NCI-H2107 (cell line): ENCODE measurements at regions not wholly inside any gene's neighbourhood (a gene's known extent, or its start where the extent isn't known, plus 50 kb on each side); places are given as distances from the start of the nearest gene placed in this dataset.

Experiments
- DNase-seq: peaks from one replicate; lab custom pipeline; 2025; lab: John Stamatoyannopoulos, UW

- no peak for DNase-seq
Observed at GRCh38 chr9:21668516-21668915, 133.9 kb upstream of the MTAP start.

GRCh38 chr9:21669701-21670100 lies 132.7 kb upstream of the MTAP start:
- no peak for DNase-seq

GRCh38 chr9:21670374-21670773 lies 132.1 kb upstream of the MTAP start:
- DNase-seq, result no peak

- DNase-seq, result no peak
Observed at GRCh38 chr9:21672140-21672539, 130.3 kb upstream of the MTAP start.

- DNase-seq, result no peak
Observed at GRCh38 chr9:21672761-21673160, 129.7 kb upstream of the MTAP start.

- DNase-seq, result no peak
Observed at GRCh38 chr9:21674894-21675293, 127.5 kb upstream of the MTAP start.

- no peak for DNase-seq
Observed at GRCh38 chr9:21677387-21677786, 125.0 kb upstream of the MTAP start.

- DNase-seq, result no peak
Observed at GRCh38 chr9:21677834-21678233, 124.6 kb upstream of the MTAP start.

GRCh38 chr9:21679432-21679831 lies 123.0 kb upstream of the MTAP start:
- no peak for DNase-seq

- no peak for DNase-seq
Observed at GRCh38 chr9:21680590-21680989, 121.8 kb upstream of the MTAP start.

GRCh38 chr9:21681641-21682040 lies 120.8 kb upstream of the MTAP start:
- no peak for DNase-seq

GRCh38 chr9:21682381-21682780 lies 120.1 kb upstream of the MTAP start:
- DNase-seq, result no peak

- DNase-seq, result no peak
Observed at GRCh38 chr9:21682981-21683380, 119.5 kb upstream of the MTAP start.

GRCh38 chr9:21683484-21684175 lies 118.8 kb upstream of the MTAP start:
- DNase-seq, result no peak

GRCh38 chr9:21684231-21684630 lies 118.2 kb upstream of the MTAP start:
- no peak for DNase-seq

GRCh38 chr9:21684831-21685362 lies 117.5 kb upstream of the MTAP start:
- DNase-seq, result no peak

GRCh38 chr9:21685502-21685901 lies 116.9 kb upstream of the MTAP start:
- DNase-seq, result no peak

- DNase-seq, result no peak
Observed at GRCh38 chr9:21686738-21687137, 115.7 kb upstream of the MTAP start.

GRCh38 chr9:21687351-21687750 lies 115.1 kb upstream of the MTAP start:
- no peak for DNase-seq

GRCh38 chr9:21688108-21689102 lies 114.0 kb upstream of the MTAP start:
- DNase-seq, result no peak

GRCh38 chr9:21689854-21690253 lies 112.6 kb upstream of the MTAP start:
- no peak for DNase-seq

- DNase-seq, result no peak
Observed at GRCh38 chr9:21690561-21690960, 111.9 kb upstream of the MTAP start.

- no peak for DNase-seq
Observed at GRCh38 chr9:21692390-21692789, 110.0 kb upstream of the MTAP start.
